Astrocyte (in vitro differentiated cells and primary cell): ENCODE measurements at regions not wholly inside any gene's neighbourhood (a gene's known extent, or its start where the extent isn't known, plus 50 kb on each side); places are given as distances from the start of the nearest gene placed in this dataset.

Experiments
- DNase-seq: peaks from one replicate; pipeline ENCODE4 v3.0.0-alpha.2; 2010; ENCODE audit warnings: low read depth
- FAIRE-seq: peaks from 2 replicates; lab custom pipeline; 2011; peaks lifted over from hg19 to GRCh38; lab: Jason Lieb, UNC
- H2AFZ ChIP-seq: 2 replicates; pipeline ENCODE4 v1.6.0; 2012; ENCODE audit warnings: low read depth, low read length, inconsistent platforms
- H3K27ac ChIP-seq: 2 replicates; pipeline ENCODE4 v1.5.1; 2011; ENCODE audit warnings: low read depth, low read length, inconsistent platforms
- H3K27me3 ChIP-seq: 2 replicates; pipeline ENCODE4 v1.6.0; 2011; ENCODE audit warnings: low read length, inconsistent platforms; ENCODE audit not compliant: insufficient read depth
- H3K36me3 ChIP-seq: 2 replicates; pipeline ENCODE4 v1.5.1; 2011; ENCODE audit warnings: low read length, inconsistent platforms; ENCODE audit not compliant: insufficient read depth
- H3K4me1 ChIP-seq: 2 replicates; pipeline ENCODE4 v1.5.1; 2011; ENCODE audit warnings: low read length, inconsistent platforms; ENCODE audit not compliant: insufficient read depth
- H3K4me2 ChIP-seq: 2 replicates; pipeline ENCODE4 v1.6.0; 2012; ENCODE audit warnings: low read length, inconsistent platforms
- H3K4me3 ChIP-seq: 2 replicates; pipeline ENCODE4 v1.5.1; 2011; ENCODE audit warnings: low read depth, mild to moderate bottlenecking, low read length, inconsistent platforms; ENCODE audit not compliant: insufficient read depth
- H3K79me2 ChIP-seq: 2 replicates; pipeline ENCODE4 v1.6.0; 2012; ENCODE audit warnings: mild to moderate bottlenecking, low read length, inconsistent platforms; ENCODE audit not compliant: insufficient read depth
- H3K9ac ChIP-seq: 2 replicates; pipeline ENCODE4 v1.6.0; 2012; ENCODE audit warnings: mild to moderate bottlenecking, low read length, inconsistent platforms
- H3K9me3 ChIP-seq: 2 replicates; pipeline ENCODE4 v1.5.1; 2012; ENCODE audit warnings: low read depth, mild to moderate bottlenecking, low read length, inconsistent platforms; ENCODE audit not compliant: insufficient read depth
- H4K20me1 ChIP-seq: 2 replicates; pipeline ENCODE4 v1.6.0; 2012; ENCODE audit warnings: low read length, inconsistent platforms; ENCODE audit not compliant: insufficient read depth
- H3K27ac Mint-ChIP-seq: one replicate; pipeline ENCODE4 v1.8.0; 2021; ENCODE audit warnings: mild to moderate bottlenecking, mixed read lengths; ENCODE audit not compliant: unreplicated experiment
- H3K27me3 Mint-ChIP-seq: one replicate; pipeline ENCODE4 v1.8.0; 2021; ENCODE audit warnings: low read depth, mixed read lengths; ENCODE audit not compliant: unreplicated experiment
- H3K36me3 Mint-ChIP-seq: one replicate; pipeline ENCODE4 v1.8.0; 2021; ENCODE audit warnings: low read depth, mixed read lengths; ENCODE audit not compliant: unreplicated experiment
- H3K4me1 Mint-ChIP-seq: one replicate; pipeline ENCODE4 v1.8.0; 2021; ENCODE audit warnings: low read depth, mixed read lengths; ENCODE audit not compliant: unreplicated experiment
- H3K4me3 Mint-ChIP-seq: one replicate; pipeline ENCODE4 v1.8.0; 2021; ENCODE audit warnings: mild to moderate bottlenecking, moderate library complexity, mixed read lengths; ENCODE audit not compliant: unreplicated experiment
- H3K9me3 Mint-ChIP-seq: one replicate; pipeline ENCODE4 v1.8.0; 2021; ENCODE audit warnings: mild to moderate bottlenecking, mixed read lengths; ENCODE audit not compliant: unreplicated experiment
- EZH2 ChIP-seq: IDR thresholded peaks from 2 replicates; pipeline ENCODE4 v1.6.1; 2012; ENCODE audit warnings: mild to moderate bottlenecking, low read length, inconsistent platforms; ENCODE audit not compliant: insufficient read depth
- TF ChIP-seq, protein P1 (sequence below): IDR thresholded peaks from 2 replicates; pipeline ENCODE4 v1.5.1; 2011; ENCODE audit warnings: low read depth, mild to moderate bottlenecking, inconsistent platforms, low read length, moderate library complexity; ENCODE audit not compliant: insufficient read depth

DNA sequence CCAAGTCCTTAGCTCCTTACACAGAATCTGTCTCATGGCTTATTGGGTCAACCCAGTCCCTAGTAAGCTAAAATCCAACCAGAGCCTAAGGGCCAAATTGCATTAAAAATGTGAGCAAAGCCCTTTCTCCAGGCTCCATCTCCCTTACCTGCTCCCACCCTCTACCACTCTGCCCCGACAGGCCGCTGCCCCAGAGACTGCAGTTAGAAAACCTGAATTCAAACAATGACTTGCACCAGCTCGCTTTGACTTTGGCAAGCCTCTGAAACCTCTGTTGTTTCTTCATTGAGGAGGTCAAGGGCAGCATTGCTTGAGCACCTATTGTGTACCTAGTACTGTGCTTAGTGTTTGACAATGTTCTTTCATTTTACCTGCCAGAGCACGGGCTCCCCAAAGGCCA lies 188.1 kb upstream of the PMEPA1 start:
- no peak overlapping the region for H2AFZ ChIP-seq
- Mint-ChIP-seq H3K4me1 (peaks cover 12% of the 10 kb centered on the region), H3K9me3 (peaks cover 5% of the 10 kb centered on the region), H3K36me3 (no peaks in the 10 kb centered on the region), H3K4me3 (no peak overlapping the region), H3K27ac (no peak overlapping the region), H3K27me3 (peaks cover 81% of the 10 kb centered on the region)
- no peak for DNase-seq
- H3K9ac ChIP-seq, result no peak overlapping the region
- no peak for TF ChIP-seq EZH2
- TF ChIP-seq, protein P1, sequence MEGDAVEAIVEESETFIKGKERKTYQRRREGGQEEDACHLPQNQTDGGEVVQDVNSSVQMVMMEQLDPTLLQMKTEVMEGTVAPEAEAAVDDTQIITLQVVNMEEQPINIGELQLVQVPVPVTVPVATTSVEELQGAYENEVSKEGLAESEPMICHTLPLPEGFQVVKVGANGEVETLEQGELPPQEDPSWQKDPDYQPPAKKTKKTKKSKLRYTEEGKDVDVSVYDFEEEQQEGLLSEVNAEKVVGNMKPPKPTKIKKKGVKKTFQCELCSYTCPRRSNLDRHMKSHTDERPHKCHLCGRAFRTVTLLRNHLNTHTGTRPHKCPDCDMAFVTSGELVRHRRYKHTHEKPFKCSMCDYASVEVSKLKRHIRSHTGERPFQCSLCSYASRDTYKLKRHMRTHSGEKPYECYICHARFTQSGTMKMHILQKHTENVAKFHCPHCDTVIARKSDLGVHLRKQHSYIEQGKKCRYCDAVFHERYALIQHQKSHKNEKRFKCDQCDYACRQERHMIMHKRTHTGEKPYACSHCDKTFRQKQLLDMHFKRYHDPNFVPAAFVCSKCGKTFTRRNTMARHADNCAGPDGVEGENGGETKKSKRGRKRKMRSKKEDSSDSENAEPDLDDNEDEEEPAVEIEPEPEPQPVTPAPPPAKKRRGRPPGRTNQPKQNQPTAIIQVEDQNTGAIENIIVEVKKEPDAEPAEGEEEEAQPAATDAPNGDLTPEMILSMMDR, result no peak
- no peaks in the 10 kb centered on the region for H3K36me3 ChIP-seq
- no peaks in the 10 kb centered on the region for H4K20me1 ChIP-seq
- no peak overlapping the region for H3K4me2 ChIP-seq
- H3K27ac ChIP-seq, result no peak overlapping the region
- H3K4me1 ChIP-seq, result peaks cover 11% of the 10 kb centered on the region
- H3K4me3 ChIP-seq, result no peak overlapping the region
- no peak for FAIRE-seq
- H3K9me3 ChIP-seq, result no peaks in the 10 kb centered on the region
- H3K79me2 ChIP-seq, result no peaks in the 10 kb centered on the region
- peaks cover 10% of the 10 kb centered on the region for H3K27me3 ChIP-seq

- Mint-ChIP-seq H3K36me3 (no peaks in the 10 kb centered on the region), H3K27me3 (peaks cover 87% of the 10 kb centered on the region), H3K9me3 (peaks cover 5% of the 10 kb centered on the region), H3K4me1 (peaks cover 6% of the 10 kb centered on the region), H3K27ac (no peak overlapping the region), H3K4me3 (no peak overlapping the region)
- Histone ChIP-seq H3K27me3 (peaks cover 10% of the 10 kb centered on the region), H3K4me2 (no peak overlapping the region), H3K79me2 (no peaks in the 10 kb centered on the region), H3K4me1 (peaks cover 6% of the 10 kb centered on the region), H3K4me3 (no peak overlapping the region), H3K27ac (no peak overlapping the region), H3K36me3 (no peaks in the 10 kb centered on the region), H3K9me3 (no peaks in the 10 kb centered on the region), H2AFZ (no peak overlapping the region), H3K9ac (no peak overlapping the region), H4K20me1 (no peaks in the 10 kb centered on the region)
- no peak for FAIRE-seq
- no peak for DNase-seq
- no peak for TF ChIP-seq EZH2
- TF ChIP-seq, protein P1, result no peak
These were observed 187.5 kb upstream of the PMEPA1 start for GRCh38 chr20:57897156-57897874.

- Histone ChIP-seq H3K4me2 (no peak overlapping the region), H3K27ac (no peak overlapping the region), H3K4me1 (no peaks in the 10 kb centered on the region), H3K36me3 (no peaks in the 10 kb centered on the region), H3K4me3 (no peak overlapping the region), H3K9ac (no peak overlapping the region), H3K9me3 (no peaks in the 10 kb centered on the region), H3K27me3 (peaks cover 14% of the 10 kb centered on the region), H3K79me2 (no peaks in the 10 kb centered on the region), H4K20me1 (no peaks in the 10 kb centered on the region), H2AFZ (no peak overlapping the region)
- H3K27ac Mint-ChIP-seq, result no peak overlapping the region
- FAIRE-seq, result no peak
- no peak for TF ChIP-seq EZH2
- TF ChIP-seq, protein P1, result no peak
- no peak overlapping the region for H3K4me3 Mint-ChIP-seq
- no peak for DNase-seq
- peaks cover 90% of the 10 kb centered on the region for H3K27me3 Mint-ChIP-seq
- H3K36me3 Mint-ChIP-seq, result no peaks in the 10 kb centered on the region
- H3K9me3 Mint-ChIP-seq, result peaks cover 5% of the 10 kb centered on the region
- peaks cover 2% of the 10 kb centered on the region for H3K4me1 Mint-ChIP-seq
These were observed 186.7 kb upstream of the PMEPA1 start for GRCh38 chr20:57896563-57896962.
